ENCODE measurements at regions not wholly inside any gene's neighbourhood (a gene's known extent, or its start where the extent isn't known, plus 50 kb on each side); places are given as distances from the start of the nearest gene placed in this dataset.

DNA sequence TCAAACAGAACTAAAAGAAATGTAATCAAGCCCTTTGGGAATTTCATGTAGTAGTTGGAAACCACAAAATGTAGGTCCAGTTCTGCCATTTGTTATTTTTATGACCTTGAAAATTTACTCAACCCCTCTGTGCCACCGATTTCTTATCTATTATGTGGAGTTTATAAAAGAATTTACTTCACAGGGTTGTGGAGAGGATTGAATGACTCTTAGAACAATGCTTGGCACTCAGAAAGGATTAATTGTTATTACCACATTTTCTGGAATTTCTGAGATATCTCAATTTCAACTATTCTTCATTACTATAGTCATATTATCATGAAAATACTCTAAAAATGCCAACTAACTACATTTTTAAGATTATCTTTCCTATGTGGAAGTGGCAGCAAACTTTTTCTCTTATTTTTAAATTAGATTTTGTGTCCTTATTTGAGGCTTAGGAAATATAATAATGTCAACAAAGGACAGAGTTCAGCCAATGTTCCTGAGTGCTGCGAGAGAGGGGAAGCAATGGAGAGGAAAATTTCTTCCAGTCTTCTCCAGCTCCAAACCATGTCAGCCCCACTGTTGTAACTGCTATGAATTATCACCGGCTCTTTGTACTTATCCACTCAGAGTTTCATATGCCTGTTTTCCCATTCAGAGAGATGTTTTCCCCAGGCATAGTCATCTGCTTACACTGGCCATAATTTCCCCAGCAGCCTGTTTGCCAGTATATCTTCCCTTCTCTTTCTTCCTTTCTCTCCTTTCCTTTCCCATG, 525.6 kb downstream of the SPATA31D1 start:
- in situ Hi-C loops (cut with MboI): no loop called here
- WGBS (ENCODE audit: insufficient coverage, low coverage, missing lambda C conversion rate): 0% methylated on average over 3 of the region's 3 CpGs
- POLR2A ChIA-PET: no interaction called here

More for the DNA sequence above, 525.6 kb downstream of the SPATA31D1 start:
- H3K9me3 ChIP-seq (replicated peaks; ENCODE audit: control insufficient read depth, insufficient read depth, low read depth, low read length): no peaks in the 10 kb centered on the region
- TF ChIP-seq ZNF445 (CRISPR knock-in tag; IDR thresholded peaks at IDR 0.05; ENCODE audit: low read depth): no peak
- TF ChIP-seq ZNF217 (CRISPR knock-in tag; IDR thresholded peaks at IDR 0.05): no peak
- TF ChIP-seq PURB (CRISPR knock-in tag; IDR thresholded peaks at IDR 0.05; ENCODE audit: low read depth): no peak
- TF ChIP-seq ZNF57 (CRISPR knock-in tag; IDR thresholded peaks at IDR 0.05): no peak
- TF ChIP-seq, protein P1, sequence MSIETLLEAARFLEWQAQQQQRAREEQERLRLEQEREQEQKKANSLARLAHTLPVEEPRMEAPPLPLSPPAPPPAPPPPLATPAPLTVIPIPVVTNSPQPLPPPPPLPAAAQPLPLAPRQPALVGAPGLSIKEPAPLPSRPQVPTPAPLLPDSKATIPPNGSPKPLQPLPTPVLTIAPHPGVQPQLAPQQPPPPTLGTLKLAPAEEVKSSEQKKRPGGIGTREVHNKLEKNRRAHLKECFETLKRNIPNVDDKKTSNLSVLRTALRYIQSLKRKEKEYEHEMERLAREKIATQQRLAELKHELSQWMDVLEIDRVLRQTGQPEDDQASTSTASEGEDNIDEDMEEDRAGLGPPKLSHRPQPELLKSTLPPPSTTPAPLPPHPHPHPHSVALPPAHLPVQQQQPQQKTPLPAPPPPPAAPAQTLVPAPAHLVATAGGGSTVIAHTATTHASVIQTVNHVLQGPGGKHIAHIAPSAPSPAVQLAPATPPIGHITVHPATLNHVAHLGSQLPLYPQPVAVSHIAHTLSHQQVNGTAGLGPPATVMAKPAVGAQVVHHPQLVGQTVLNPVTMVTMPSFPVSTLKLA (conservative IDR thresholded peaks at IDR 0.05): no peak
- TF ChIP-seq HMGN3 (IDR thresholded peaks at IDR 0.05; ENCODE audit: borderline replicate concordance, extremely low read depth, insufficient read length, low read depth, low read length): no peak
- no peak for TF ChIP-seq ZKSCAN8 (CRISPR knock-in tag; IDR thresholded peaks at IDR 0.05)
- TF ChIP-seq, protein P2, sequence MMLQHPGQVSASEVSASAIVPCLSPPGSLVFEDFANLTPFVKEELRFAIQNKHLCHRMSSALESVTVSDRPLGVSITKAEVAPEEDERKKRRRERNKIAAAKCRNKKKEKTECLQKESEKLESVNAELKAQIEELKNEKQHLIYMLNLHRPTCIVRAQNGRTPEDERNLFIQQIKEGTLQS (IDR thresholded peaks at IDR 0.05): no peak
- TF ChIP-seq, protein P2 (CRISPR knock-in tag; conservative IDR thresholded peaks at IDR 0.05): no peak
- no peak for TF ChIP-seq ZNF143 (CRISPR knock-in tag; IDR thresholded peaks at IDR 0.05)
- TF ChIP-seq GABPA (tag; conservative IDR thresholded peaks at IDR 0.05; ENCODE audit: low read depth): no peak
- TF ChIP-seq NR1H2 (CRISPR knock-in tag; IDR thresholded peaks at IDR 0.05): no peak
- TF ChIP-seq EP400 (IDR thresholded peaks at IDR 0.05): no peak
- no peak for TF ChIP-seq ZNF408 (CRISPR knock-in tag; IDR thresholded peaks at IDR 0.05; ENCODE audit: low read depth)
- no peak for TF ChIP-seq FOXJ2 (tag; IDR thresholded peaks at IDR 0.05)
- no peak for TF ChIP-seq TOE1 (IDR thresholded peaks at IDR 0.05; ENCODE audit: borderline replicate concordance)
- no peak for TF ChIP-seq TOE1 (CRISPR knock-in tag; IDR thresholded peaks at IDR 0.05; ENCODE audit: borderline replicate concordance, low read depth)
- no peak for TF ChIP-seq HNRNPUL1 (IDR thresholded peaks at IDR 0.05; ENCODE audit: low read length)
- no peak for TF ChIP-seq NFIX (CRISPR knock-in tag; IDR thresholded peaks at IDR 0.05; ENCODE audit: low read depth)
- TF ChIP-seq PTRF (tag; IDR thresholded peaks at IDR 0.05): no peak
- H3K9ac ChIP-seq (ENCODE audit: insufficient read depth in 1 of 2, low read depth in 2 of 2, low read length in 2 of 2): no peak overlapping the region
- intact Hi-C loops (cut with micrococcal nuclease): no loop called here
- no peaks in the 10 kb centered on the region for H3K9me1 ChIP-seq (ENCODE audit: control insufficient read depth, insufficient read depth, low read length)
- no TSS peak for BruUV-seq (replicated peaks)
- DNase-seq (ENCODE audit: extremely low read depth in 1 of 4, low spot score in 3 of 4) (no peak), ATAC-seq (no peak), FAIRE-seq (no peak)
- no peak overlapping the region for H3K27ac ChIP-seq (ENCODE audit: extremely low read depth, low read depth, low read length)
- H3K4me1 ChIP-seq (replicated peaks in 1 of 2; ENCODE audit: control insufficient read depth in 2 of 2, insufficient read depth in 2 of 2, low read length in 2 of 2): no peaks in the 10 kb centered on the region
- H3K79me2 ChIP-seq (ENCODE audit: control insufficient read depth, insufficient read depth, low read length): no peaks in the 10 kb centered on the region
- H4K20me1 ChIP-seq (replicated peaks; ENCODE audit: control insufficient read depth, insufficient read depth, low read length): no peaks in the 10 kb centered on the region
- H3K4me3 ChIP-seq: no peak overlapping the region
- H2AFZ ChIP-seq (ENCODE audit: low read depth, low read length): no peak overlapping the region
- H3K27me3 ChIP-seq (ENCODE audit: control insufficient read depth in 2 of 2, insufficient read depth in 2 of 2, low read length in 2 of 2): no peaks in the 10 kb centered on the region
- CTCF ChIA-PET (ENCODE audit: low intra/inter-chr PET ratio): no interaction called here
- H3K36me3 ChIP-seq (ENCODE audit: control insufficient read depth, insufficient read depth, low read length): no peaks in the 10 kb centered on the region
- H3K4me2 ChIP-seq (ENCODE audit: insufficient read depth, low read length): no peak overlapping the region

Measured in K562 (cell line).